AML-193 (cell line): ENCODE measurements at regions not wholly inside any gene's neighbourhood (a gene's known extent, or its start where the extent isn't known, plus 50 kb on each side); places are given as distances from the start of the nearest gene placed in this dataset.
"Not testable (repeated sequence)": the region's sequence is repeated elsewhere in the genome, so short reads cannot be mapped to it uniquely, and the experiment has no call there.

Experiments used
- DNase-seq, 2 experiments: peaks; one replicate each; lab custom pipeline; 2025; lab: John Stamatoyannopoulos, UW

DNA sequence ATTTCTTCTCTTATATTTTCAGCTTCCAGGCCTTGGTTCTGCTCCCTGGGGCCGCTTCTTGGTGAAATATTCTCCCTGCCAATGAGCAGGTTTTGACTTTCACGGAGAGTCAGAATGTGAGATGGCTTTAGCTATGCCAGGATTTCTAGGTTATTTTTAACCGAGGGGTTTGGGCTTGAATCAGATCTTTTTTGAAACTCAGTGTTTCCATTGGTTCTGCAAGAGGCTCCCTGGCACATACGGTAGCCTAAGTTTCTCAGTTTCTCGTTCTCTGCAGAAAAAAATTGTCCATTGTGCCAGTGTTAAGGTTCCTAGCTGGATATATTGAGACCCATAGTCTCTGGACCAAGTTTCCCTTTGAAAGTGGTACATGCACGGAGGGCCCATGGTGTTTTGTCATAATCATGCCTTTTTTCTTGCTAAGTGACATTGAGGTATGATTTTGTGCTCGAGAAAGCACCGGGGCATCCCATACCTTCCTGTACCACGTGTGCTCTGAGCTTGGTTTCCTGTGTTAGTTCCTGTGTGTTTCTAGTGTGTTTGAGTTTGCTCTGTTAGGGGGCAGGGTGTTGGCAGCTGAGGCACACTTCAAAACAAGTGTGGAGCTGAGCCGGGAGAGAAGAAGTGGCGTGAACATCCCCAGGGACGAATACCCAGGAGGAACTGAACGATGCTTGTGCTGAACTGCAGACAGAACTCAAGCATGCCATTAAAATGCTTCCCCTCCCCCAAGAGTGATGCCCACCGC, 127.2 kb downstream of the HS3ST3B1 start:
- DNase-seq = no peak

DNA sequence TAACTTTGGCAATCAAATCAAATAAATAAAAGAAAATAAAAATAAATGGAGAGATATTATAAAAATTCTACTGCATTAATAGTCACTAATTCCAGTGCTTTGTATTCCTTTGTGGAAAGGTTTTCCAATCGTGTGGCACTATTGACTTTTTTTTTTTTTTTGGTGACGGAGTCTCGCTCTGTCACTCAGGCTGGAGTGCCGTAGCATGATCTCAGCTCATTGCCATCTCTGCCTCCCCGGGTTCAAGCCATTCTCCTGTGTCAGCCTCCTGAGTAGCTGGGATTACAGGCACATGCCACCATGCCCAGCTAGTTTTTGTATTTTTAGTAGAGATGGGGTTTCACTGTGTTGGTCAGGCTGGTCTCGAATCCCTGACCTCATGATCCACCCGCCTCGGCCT, 122.3 kb downstream of the HS3ST3B1 start:
- DNase-seq = not testable (repeated sequence)

DNA sequence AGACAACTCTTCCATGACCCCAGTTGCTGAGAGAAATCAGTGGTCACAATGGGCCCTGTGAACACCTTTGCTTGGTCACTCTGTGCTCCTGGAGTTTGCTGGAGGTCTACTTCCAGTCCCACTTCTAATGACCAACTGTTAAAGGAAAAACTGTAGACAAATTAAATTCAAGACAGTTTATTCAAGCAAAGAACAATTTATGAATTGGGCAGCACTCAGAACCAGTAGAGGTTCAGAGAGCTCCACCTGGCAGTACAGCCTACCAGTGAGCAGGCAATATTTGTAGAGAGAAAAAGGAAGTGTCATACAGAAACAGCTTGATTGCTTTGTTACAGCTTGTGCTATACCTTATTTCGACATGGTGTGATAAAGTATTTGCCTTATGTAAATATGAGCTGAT, 116.5 kb downstream of the HS3ST3B1 start:
- no peak for DNase-seq

DNA sequence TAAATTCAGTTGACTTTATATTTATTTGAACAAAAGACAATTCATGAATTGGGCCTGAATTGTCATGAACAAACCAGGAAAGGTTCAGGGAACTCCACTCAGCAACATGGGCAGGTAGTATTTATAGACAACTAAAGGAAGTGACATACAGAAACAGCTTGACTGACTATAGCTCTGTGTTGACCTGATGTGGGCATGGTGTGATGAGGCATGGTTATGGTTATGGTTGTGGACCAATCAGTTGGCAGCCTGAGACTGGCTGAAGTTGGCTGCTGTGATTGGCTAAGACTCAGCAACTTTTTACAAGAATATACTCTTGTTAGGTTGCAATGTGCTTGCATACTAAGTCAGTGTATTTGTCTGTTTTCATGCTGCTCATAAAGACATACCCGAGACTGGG, 108.4 kb downstream of the HS3ST3B1 start:
- no peak for DNase-seq

DNA sequence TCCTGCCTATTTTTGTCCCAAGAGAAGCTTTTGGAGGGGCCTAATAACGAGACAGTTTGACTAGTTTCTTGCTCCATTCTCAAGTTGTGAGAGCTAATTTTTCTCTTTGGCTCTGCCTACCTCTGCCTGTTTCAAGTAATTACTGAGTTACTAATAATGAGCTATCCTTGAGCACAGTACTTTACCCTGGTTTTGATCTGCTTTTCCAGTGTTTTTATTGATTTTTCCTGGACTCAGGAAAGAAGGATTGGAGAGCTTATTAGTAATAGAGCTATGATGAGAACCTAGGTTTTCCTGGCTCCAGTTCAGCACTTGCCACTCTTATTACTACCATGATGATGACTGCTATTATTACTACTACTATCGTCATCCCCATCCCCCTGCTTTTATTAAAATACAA, 106.7 kb downstream of the HS3ST3B1 start:
- no peak for DNase-seq

DNA sequence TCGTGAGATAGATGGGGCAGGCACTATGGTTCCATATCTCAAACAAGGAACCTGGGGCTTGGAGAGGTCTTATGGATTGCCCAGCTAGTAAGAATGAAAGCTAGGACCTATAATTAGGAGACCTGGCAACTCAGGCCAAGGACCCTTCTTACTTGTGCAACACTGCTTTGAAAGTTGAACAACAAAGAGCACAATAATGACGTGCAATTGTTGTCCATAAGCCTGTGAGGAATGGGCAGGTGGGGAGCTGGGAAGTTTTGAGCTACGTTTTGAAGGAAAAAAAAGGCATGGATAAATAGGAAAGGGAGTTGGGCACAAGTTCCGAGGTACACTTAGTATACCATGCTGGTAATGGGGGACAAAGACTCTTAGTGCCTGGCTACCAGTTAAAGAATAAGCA, 104.3 kb downstream of the HS3ST3B1 start:
- no peak for DNase-seq
